HEK293 (cell line): ENCODE measurements at regions not wholly inside any gene's neighbourhood (a gene's known extent, or its start where the extent isn't known, plus 50 kb on each side); places are given as distances from the start of the nearest gene placed in this dataset.

Experiments used
- CTCF ChIA-PET: fragments of 350-600 bp; formaldehyde crosslinking; extraction: SDS; loops from one replicate; lab custom pipeline; 2021; ENCODE audit warnings: antibody characterized with exemption; lab: Yijun Ruan, JAX
- POLR2A ChIA-PET: fragments of 300-600 bp; formaldehyde crosslinking; extraction: SDS; loops from one replicate; lab custom pipeline; 2020; ENCODE audit warnings: antibody characterized with exemption, inconsistent platforms; lab: Yijun Ruan, JAX
- H3K27ac ChIP-seq: fragments of 200-500 bp; sonication (Bioruptor generic); 2 replicates; pipeline ENCODE4 v1.5.1; 2014; ENCODE audit warnings: low read depth, low read length, control low read depth, inconsistent platforms; ENCODE audit errors: extremely low read depth
- H3K36me3 ChIP-seq, 2 experiments: fragments of 200-500 bp in 1 of 2; sonication (Bioruptor generic) in 1 of 2; 1 replicate in 1 of 2; 2 replicates in 1 of 2; pipeline ENCODE4 v1.5.1; 2014 to 2017; ENCODE audit warnings: inconsistent platforms in 2 of 2, low read length in 2 of 2; ENCODE audit not compliant: control insufficient read depth in 2 of 2, insufficient read depth in 1 of 2
- H3K4me1 ChIP-seq: fragments of 200-500 bp; sonication (Bioruptor generic); 2 replicates; pipeline ENCODE4 v1.5.1; 2014; ENCODE audit warnings: mild to moderate bottlenecking, low read length, inconsistent platforms; ENCODE audit not compliant: control insufficient read depth, insufficient read depth
- H3K4me3 ChIP-seq: 2 replicates; pipeline ENCODE4 v1.5.1; 2011; ENCODE audit warnings: low read depth, mild to moderate bottlenecking, control low read depth, low read length, moderate library complexity
- H3K9me3 ChIP-seq: fragments of 200-500 bp; sonication (Bioruptor generic); 2 replicates; pipeline ENCODE4 v1.5.1; 2014; ENCODE audit warnings: low read depth, low read length, inconsistent platforms; ENCODE audit not compliant: control insufficient read depth, insufficient read depth
- EGR2 ChIP-seq: fragments of 450-650 bp; formaldehyde crosslinking; IDR thresholded peaks from 2 replicates; pipeline ENCODE4 v1.5.1; 2016; ENCODE audit warnings: low read depth, missing biosample characterization, missing genetic modification characterization
- GLIS1 ChIP-seq: fragments of 450-650 bp; formaldehyde crosslinking; IDR thresholded peaks from 2 replicates; pipeline ENCODE4 v1.5.1; 2016; ENCODE audit warnings: missing biosample characterization, missing genetic modification characterization
- GLIS2 ChIP-seq: fragments of 450-650 bp; formaldehyde crosslinking; IDR thresholded peaks from 2 replicates; pipeline ENCODE4 v1.5.1; 2016; ENCODE audit warnings: missing biosample characterization, missing genetic modification characterization
- MEIS1 ChIP-seq: sonication (generic); formaldehyde crosslinking; IDR thresholded peaks from 2 replicates; pipeline ENCODE4 v1.8.1; 2022; ENCODE audit warnings: missing genetic modification reagents, mild to moderate bottlenecking, borderline replicate concordance
- REPIN1 ChIP-seq: fragments of 450-650 bp; formaldehyde crosslinking; IDR thresholded peaks from 2 replicates; pipeline ENCODE4 v1.5.1; 2017; ENCODE audit warnings: missing biosample characterization, missing genetic modification characterization, low read depth
- SETDB1 ChIP-seq: IDR thresholded peaks from one replicate; pipeline ENCODE4 v1.6.1; 2017; ENCODE audit warnings: mild to moderate bottlenecking, low read length, moderate library complexity, mixed read lengths; ENCODE audit not compliant: insufficient read length
- SP2 ChIP-seq: fragments of 450-650 bp; formaldehyde crosslinking; IDR thresholded peaks from 2 replicates; pipeline ENCODE4 v1.5.1; 2016; ENCODE audit warnings: missing biosample characterization, missing genetic modification characterization
- TCF7L2 ChIP-seq: IDR thresholded peaks from 2 replicates; pipeline ENCODE4 v1.6.1; 2011; ENCODE audit warnings: low read depth, mild to moderate bottlenecking, inconsistent platforms, low read length, moderate library complexity, borderline replicate concordance
- ZBTB20 ChIP-seq: fragments of 450-650 bp; formaldehyde crosslinking; IDR thresholded peaks from 2 replicates; pipeline ENCODE4 v1.5.1; 2016; ENCODE audit warnings: missing biosample characterization, missing genetic modification characterization
- ZNF169 ChIP-seq: fragments of 450-650 bp; formaldehyde crosslinking; IDR thresholded peaks from 2 replicates; pipeline ENCODE4 v1.5.1; 2016; ENCODE audit warnings: missing biosample characterization, missing genetic modification characterization
- ZNF223 ChIP-seq: fragments of 450-650 bp; formaldehyde crosslinking; IDR thresholded peaks from 2 replicates; pipeline ENCODE4 v1.5.1; 2016; ENCODE audit warnings: missing biosample characterization, missing genetic modification characterization
- ZNF354C ChIP-seq: fragments of 450-650 bp; formaldehyde crosslinking; IDR thresholded peaks from 2 replicates; pipeline ENCODE4 v1.5.1; 2016; ENCODE audit warnings: missing biosample characterization, missing genetic modification characterization, low read depth, borderline replicate concordance
- ZNF596 ChIP-seq: fragments of 450-650 bp; IDR thresholded peaks from 2 replicates; pipeline ENCODE4 v1.5.0; 2018; ENCODE audit warnings: missing biosample characterization, mild to moderate bottlenecking, missing genetic modification characterization, moderate library complexity
- ZNF660 ChIP-seq: fragments of 450-650 bp; IDR thresholded peaks from 2 replicates; pipeline ENCODE4 v1.5.1; 2018; ENCODE audit warnings: missing biosample characterization, mild to moderate bottlenecking, missing genetic modification characterization
- ZNF701 ChIP-seq: fragments of 450-650 bp; formaldehyde crosslinking; IDR thresholded peaks from 2 replicates; pipeline ENCODE4 v1.5.1; 2016; ENCODE audit warnings: missing biosample characterization, missing genetic modification characterization
- ZNF76 ChIP-seq: fragments of 450-650 bp; formaldehyde crosslinking; IDR thresholded peaks from 2 replicates; pipeline ENCODE4; 2016; ENCODE audit warnings: low read depth, missing biosample characterization, missing genetic modification characterization, borderline replicate concordance
- TF ChIP-seq, protein P1 (sequence below): fragments of 450-650 bp; formaldehyde crosslinking; IDR thresholded peaks from 2 replicates; pipeline ENCODE4 v1.5.1; 2016; ENCODE audit warnings: missing biosample characterization, missing genetic modification characterization
- TF ChIP-seq, protein P2 (sequence below): fragments of 450-650 bp; formaldehyde crosslinking; IDR thresholded peaks from 2 replicates; pipeline ENCODE4 v1.5.1; 2016; ENCODE audit warnings: missing biosample characterization, missing genetic modification characterization
- TF ChIP-seq, protein P3 (sequence below): fragments of 450-650 bp; IDR thresholded peaks from 2 replicates; pipeline ENCODE4 v1.5.1; 2018; ENCODE audit warnings: missing biosample characterization, mild to moderate bottlenecking, missing genetic modification characterization
- TF ChIP-seq, protein P4 (sequence below): fragments of 450-650 bp; formaldehyde crosslinking; IDR thresholded peaks from 2 replicates; pipeline ENCODE4 v1.5.1; 2016; ENCODE audit warnings: missing biosample characterization, missing genetic modification characterization, low read depth
- TF ChIP-seq, protein P5 (sequence below): fragments of 450-650 bp; formaldehyde crosslinking; IDR thresholded peaks from 2 replicates; pipeline ENCODE4 v1.5.1; 2016; ENCODE audit warnings: missing biosample characterization, missing genetic modification characterization

DNA sequence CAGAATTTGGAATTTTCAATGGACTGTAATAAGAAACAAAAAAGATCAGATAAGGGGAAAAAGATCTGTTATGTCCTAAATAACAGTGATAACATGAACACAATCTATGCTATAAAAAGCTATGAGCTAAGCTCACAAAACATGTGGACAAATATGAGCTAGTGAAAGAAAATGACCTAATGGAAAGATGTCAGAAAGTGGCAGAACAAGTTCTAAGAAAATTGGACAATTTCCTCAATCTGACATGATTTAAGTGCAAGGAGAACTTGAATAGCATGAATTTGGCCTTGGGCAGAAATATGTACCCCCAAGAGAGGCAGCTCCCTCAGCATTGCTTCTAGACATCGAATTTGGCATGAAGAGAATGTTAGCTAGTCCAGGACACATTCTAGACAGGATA lies 212.0 kb upstream of the PGR start:
- POLR2A ChIA-PET = no interaction called here
- Histone ChIP-seq H3K4me3 (no peak overlapping the region), H3K36me3 (no peaks in the 10 kb centered on the region), H3K9me3 (no peaks in the 10 kb centered on the region), H3K4me1 (no peaks in the 10 kb centered on the region), H3K27ac (no peak overlapping the region)
- CTCF ChIA-PET = interaction anchor here (0.7 kb wide), 1 partner anchor 1473 kb away, joined by 4 read pairs; no protein-coding TSS in a partner anchor
- TF ChIP-seq GLIS1 (tag by site-specific recombination) (no peak), EGR2 (tag by site-specific recombination) (no peak), ZNF354C (no peak), ZNF596 (tag by site-specific recombination) (no peak), ZNF76 (no peak), ZNF701 (tag by site-specific recombination) (no peak)
- TF ChIP-seq, protein P1, sequence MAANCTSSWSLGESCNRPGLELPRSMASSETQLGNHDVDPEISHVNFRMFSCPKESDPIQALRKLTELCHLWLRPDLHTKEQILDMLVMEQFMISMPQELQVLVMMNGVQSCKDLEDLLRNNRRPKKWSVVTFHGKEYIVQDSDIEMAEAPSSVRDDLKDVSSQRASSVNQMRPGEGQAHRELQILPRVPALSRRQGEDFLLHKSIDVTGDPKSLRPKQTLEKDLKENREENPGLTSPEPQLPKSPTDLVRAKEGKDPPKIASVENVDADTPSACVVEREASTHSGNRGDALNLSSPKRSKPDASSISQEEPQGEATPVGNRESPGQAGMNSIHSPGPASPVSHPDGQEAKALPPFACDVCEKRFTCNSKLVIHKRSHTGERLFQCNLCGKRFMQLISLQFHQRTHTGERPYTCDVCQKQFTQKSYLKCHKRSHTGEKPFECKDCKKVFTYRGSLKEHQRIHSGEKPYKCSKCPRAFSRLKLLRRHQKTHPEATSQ (tag by site-specific recombination) = no peak
- TF ChIP-seq, protein P2, sequence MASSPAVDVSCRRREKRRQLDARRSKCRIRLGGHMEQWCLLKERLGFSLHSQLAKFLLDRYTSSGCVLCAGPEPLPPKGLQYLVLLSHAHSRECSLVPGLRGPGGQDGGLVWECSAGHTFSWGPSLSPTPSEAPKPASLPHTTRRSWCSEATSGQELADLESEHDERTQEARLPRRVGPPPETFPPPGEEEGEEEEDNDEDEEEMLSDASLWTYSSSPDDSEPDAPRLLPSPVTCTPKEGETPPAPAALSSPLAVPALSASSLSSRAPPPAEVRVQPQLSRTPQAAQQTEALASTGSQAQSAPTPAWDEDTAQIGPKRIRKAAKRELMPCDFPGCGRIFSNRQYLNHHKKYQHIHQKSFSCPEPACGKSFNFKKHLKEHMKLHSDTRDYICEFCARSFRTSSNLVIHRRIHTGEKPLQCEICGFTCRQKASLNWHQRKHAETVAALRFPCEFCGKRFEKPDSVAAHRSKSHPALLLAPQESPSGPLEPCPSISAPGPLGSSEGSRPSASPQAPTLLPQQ (tag by site-specific recombination) = no peak

DNA sequence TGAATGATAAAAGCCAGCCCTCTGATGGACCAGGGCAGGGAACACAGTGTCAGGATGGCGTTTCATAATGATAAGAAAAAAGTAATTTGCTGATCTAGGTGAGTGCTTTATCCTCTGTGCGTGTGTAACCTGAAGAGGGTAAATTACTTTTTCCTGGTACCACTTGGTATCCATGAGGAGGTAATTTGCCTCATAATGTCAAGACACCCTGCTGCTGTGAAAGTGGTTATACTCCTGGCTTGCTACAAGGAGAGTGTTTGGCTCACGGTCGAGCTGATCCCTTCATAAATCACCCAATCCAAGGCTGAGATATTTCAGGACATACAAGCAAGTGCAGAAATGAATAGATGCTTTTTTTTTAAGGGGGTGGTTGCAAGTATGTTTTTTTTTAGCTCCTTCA lies 207.2 kb upstream of the PGR start:
- H3K4me3 ChIP-seq = no peak overlapping the region

DNA sequence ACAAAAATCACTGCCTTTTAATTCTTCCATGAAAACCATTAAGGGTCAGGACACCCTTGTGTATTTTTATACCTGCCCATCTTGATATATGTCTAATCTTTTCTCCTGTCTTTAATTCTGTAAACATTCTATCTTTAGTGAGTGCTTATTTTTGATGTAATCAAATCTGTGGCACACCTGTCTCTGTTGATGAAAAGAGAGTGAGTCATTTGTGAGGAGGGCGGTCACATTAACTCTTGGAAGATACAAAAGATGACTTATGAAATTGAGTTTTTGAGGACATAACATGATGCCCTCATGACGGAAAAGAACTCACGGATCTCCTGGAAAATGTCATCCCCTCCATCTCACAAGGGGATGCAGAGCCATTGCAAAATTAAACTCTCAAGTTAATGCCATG lies 206.5 kb upstream of the PGR start:
- Histone ChIP-seq H3K9me3 (no peaks in the 10 kb centered on the region), H3K27ac (no peak overlapping the region), H3K36me3 (no peaks in the 10 kb centered on the region), H3K4me1 (no peaks in the 10 kb centered on the region), H3K4me3 (no peak overlapping the region)
- TF ChIP-seq SP2 (tag by site-specific recombination) = no peak
- TF ChIP-seq EGR2 (tag by site-specific recombination) = no peak
- TF ChIP-seq, protein P3, sequence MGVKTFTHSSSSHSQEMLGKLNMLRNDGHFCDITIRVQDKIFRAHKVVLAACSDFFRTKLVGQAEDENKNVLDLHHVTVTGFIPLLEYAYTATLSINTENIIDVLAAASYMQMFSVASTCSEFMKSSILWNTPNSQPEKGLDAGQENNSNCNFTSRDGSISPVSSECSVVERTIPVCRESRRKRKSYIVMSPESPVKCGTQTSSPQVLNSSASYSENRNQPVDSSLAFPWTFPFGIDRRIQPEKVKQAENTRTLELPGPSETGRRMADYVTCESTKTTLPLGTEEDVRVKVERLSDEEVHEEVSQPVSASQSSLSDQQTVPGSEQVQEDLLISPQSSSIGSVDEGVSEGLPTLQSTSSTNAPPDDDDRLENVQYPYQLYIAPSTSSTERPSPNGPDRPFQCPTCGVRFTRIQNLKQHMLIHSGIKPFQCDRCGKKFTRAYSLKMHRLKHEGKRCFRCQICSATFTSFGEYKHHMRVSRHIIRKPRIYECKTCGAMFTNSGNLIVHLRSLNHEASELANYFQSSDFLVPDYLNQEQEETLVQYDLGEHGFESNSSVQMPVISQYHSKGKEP (tag by site-specific recombination) = no peak
- TF ChIP-seq ZNF223 (tag by site-specific recombination) = no peak
- CTCF ChIA-PET = no interaction called here
- POLR2A ChIA-PET = no interaction called here

More for the DNA sequence above, 207.2 kb upstream of the PGR start:
- POLR2A ChIA-PET = no interaction called here
- Histone ChIP-seq H3K9me3 (no peaks in the 10 kb centered on the region), H3K27ac (no peak overlapping the region), H3K4me1 (no peaks in the 10 kb centered on the region), H3K36me3 (no peaks in the 10 kb centered on the region)
- TF ChIP-seq ZNF169 = no peak
- CTCF ChIA-PET = no interaction called here

DNA sequence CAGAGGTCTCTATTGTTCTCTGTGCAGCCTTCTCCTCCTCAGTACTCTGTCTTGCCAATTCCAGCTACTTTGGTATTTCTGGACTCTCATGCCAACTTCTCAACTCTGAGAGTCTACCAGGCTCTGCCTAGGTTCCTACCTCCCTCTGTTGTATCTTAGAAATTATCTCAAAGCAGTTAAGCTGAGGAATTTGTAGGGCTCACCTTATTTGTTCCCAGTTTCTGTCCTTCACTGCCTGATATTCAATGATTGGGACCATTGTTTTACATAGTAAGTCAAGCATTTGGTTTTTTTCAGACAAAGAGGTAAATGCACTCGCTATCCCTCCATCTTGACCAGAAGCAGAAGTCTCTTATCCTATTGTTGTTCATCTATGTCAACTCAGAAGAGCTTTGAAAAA lies 205.0 kb upstream of the PGR start:
- Histone ChIP-seq H3K9me3 (no peaks in the 10 kb centered on the region), H3K27ac (no peak overlapping the region), H3K4me3 (no peak overlapping the region), H3K4me1 (no peaks in the 10 kb centered on the region), H3K36me3 (no peaks in the 10 kb centered on the region)
- ChIA-PET CTCF (no interaction called here), POLR2A (no interaction called here)
- TF ChIP-seq, protein P4, sequence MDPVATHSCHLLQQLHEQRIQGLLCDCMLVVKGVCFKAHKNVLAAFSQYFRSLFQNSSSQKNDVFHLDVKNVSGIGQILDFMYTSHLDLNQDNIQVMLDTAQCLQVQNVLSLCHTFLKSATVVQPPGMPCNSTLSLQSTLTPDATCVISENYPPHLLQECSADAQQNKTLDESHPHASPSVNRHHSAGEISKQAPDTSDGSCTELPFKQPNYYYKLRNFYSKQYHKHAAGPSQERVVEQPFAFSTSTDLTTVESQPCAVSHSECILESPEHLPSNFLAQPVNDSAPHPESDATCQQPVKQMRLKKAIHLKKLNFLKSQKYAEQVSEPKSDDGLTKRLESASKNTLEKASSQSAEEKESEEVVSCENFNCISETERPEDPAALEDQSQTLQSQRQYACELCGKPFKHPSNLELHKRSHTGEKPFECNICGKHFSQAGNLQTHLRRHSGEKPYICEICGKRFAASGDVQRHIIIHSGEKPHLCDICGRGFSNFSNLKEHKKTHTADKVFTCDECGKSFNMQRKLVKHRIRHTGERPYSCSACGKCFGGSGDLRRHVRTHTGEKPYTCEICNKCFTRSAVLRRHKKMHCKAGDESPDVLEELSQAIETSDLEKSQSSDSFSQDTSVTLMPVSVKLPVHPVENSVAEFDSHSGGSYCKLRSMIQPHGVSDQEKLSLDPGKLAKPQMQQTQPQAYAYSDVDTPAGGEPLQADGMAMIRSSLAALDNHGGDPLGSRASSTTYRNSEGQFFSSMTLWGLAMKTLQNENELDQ = no peak
- TF ChIP-seq ZNF660 (tag by site-specific recombination) (no peak), ZNF701 (tag by site-specific recombination) (no peak), MEIS1 (CRISPR knock-in tag) (no peak), SETDB1 (no peak), TCF7L2 (no peak), GLIS2 (tag by site-specific recombination) (no peak), REPIN1 (tag by site-specific recombination) (no peak), ZNF76 (no peak), ZNF223 (tag by site-specific recombination) (no peak), ZBTB20 (tag by site-specific recombination) (no peak)
- TF ChIP-seq, protein P5, sequence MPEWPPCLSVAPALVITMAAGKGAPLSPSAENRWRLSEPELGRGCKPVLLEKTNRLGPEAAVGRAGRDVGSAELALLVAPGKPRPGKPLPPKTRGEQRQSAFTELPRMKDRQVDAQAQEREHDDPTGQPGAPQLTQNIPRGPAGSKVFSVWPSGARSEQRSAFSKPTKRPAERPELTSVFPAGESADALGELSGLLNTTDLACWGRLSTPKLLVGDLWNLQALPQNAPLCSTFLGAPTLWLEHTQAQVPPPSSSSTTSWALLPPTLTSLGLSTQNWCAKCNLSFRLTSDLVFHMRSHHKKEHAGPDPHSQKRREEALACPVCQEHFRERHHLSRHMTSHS (tag by site-specific recombination) = no peak
